HG02623 (cell line): ENCODE measurements at regions not wholly inside any gene's neighbourhood (a gene's known extent, or its start where the extent isn't known, plus 50 kb on each side); places are given as distances from the start of the nearest gene placed in this dataset.
"Not testable (repeated sequence)": the region's sequence is repeated elsewhere in the genome, so short reads cannot be mapped to it uniquely, and the experiment has no call there.

Experiments used
- ATAC-seq: cut with Tn5 transposase; IDR thresholded peaks from one replicate; pipeline ENCODE4 v1.9.1; 2021; ENCODE audit warnings: moderate library complexity; ENCODE audit not compliant: unreplicated experiment

DNA sequence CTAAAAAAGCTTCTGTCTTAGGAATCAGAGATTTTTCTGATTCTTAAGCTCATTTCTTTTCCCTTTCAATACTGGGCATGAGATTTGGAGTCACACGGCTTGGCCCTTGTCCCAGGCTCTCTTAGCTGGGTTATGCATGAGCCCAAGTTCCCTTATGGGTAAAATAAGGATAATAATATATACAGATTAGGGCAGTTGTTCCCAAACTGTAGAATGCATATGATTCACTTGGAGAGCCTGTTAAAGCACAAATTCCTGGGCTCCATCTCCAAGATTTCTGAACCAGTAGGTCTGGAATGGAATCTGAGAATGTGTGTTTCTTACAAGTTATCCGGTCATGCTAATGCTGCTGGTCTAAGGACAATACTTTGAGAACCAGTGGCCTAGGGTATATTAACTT is 154.0 kb downstream of the REEP3 start:
- ATAC-seq = no peak

DNA sequence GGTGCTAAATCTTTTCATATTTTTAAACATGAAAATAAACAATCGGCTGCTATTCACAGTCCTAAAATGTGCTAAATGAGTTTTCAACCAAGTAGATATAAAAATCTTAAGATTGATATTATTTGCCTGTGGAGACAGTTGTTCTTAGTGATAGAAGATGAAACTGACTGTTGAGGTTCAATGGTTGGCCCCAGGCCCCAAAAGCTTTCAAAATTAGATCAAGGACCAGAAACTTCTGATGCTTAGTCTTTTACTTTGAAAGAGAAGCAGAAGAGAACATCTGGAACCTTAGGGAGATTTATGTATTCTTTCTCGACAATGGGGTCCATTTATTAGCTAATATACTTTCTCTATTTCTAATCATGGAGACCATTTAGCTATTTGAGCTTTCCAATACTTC is 155.8 kb downstream of the REEP3 start:
- ATAC-seq = no peak

DNA sequence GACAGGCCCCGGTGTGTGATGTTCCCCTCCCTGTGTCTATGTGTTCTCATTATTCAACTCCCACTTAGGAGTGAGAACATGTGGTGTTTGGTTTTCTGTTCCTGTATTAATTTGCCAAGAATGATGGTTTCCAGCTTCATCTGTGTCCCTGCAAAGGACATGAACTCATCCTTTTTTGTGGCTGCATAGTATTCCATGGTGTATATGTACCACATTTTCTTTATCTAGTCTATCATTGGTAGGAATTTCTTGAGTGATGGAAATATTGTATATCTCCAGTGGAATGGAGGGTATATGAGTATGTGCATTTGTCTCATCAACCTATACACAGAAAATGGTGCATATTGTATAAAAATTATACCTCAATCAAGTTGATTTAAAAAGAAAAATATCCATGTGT is 159.3 kb downstream of the REEP3 start:
- not testable (repeated sequence) for ATAC-seq

DNA sequence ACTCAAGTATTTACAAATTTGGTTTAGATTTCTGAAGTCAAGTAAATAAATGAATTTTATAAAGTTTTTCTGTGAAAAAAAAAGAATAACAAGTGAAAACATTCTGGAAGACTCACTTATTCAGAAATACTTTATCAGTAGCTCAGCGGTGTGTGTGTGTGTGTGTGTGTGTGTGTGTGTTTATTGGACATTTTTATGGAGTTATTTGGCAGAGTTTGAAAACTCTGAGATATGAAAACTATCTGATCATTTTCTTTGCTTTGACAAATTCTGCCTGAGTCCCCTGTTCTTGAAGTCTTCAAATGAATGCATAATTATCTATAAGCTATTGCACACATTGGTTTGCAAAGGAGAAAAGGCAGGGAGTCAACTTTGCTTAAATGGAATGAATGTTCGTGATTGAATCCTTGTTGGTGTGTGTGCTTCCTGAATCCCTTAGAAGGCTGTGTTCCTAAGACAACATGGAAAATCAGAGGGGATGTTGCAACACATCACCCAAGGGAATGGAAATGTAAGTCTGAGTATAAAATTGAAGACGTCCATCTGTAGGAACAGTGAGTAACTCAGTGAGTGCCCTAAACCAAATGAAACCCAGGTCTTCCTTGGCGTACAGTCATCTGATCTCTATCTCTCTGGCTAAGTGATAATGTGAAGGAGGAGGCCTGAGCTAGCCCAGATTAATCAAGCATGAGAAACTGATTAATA is 160.9 kb downstream of the REEP3 start:
- no peak for ATAC-seq

DNA sequence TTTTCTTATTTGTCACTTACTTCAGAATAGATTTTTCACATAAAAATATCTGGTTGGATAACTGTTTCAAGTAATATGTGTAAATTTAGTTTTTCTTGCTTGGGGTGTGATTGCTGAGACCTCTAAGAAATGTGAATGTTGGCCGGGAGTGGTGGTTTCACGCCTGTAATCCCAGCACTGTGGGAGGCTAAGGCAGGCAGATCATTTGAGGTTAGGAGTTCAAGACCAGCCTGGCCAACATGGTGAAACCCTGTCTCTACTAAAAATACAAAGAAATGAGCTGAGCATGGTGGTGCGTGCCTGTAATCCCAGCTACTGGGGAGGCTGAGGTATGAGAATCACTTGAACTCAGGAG is 161.5 kb downstream of the REEP3 start:
- ATAC-seq = not testable (repeated sequence)

DNA sequence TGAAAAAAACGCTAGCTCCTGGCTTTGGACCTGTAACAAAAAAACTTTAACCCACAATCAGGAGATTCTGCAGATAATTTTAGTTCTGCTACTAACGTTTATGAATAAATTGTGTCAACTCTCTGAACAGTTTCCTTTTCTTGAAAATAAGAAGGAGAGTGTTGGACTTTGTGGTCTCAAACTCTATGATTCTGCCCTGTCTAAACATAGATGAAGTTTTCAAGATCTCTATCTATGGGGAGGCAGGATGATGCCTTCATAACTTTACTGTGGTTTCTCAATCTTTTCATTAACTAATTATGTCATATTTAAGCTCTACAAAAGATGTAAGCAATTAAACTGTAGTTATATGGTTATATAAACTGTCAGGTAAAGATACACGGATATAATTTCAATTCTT is 162.0 kb downstream of the REEP3 start:
- ATAC-seq = no peak

DNA sequence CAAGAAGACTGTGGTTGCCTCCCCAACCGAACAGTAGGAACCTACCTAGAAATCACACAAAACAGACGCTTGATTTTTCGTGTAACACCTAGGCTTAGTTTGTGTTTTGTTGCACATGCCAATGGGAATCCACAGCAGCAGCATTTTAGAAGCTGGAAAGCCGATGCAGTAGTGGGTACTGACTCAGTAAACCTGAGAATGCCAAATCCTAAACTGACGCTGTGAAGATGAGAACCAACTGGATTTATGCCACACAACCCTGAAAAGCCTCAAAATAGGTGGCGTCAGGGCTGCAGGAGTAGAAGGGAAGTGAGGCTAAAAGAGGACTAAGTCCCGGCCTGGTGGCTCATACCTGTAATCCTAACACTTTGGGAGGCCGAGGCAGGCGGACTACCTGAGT is 162.5 kb downstream of the REEP3 start:
- no peak for ATAC-seq

DNA sequence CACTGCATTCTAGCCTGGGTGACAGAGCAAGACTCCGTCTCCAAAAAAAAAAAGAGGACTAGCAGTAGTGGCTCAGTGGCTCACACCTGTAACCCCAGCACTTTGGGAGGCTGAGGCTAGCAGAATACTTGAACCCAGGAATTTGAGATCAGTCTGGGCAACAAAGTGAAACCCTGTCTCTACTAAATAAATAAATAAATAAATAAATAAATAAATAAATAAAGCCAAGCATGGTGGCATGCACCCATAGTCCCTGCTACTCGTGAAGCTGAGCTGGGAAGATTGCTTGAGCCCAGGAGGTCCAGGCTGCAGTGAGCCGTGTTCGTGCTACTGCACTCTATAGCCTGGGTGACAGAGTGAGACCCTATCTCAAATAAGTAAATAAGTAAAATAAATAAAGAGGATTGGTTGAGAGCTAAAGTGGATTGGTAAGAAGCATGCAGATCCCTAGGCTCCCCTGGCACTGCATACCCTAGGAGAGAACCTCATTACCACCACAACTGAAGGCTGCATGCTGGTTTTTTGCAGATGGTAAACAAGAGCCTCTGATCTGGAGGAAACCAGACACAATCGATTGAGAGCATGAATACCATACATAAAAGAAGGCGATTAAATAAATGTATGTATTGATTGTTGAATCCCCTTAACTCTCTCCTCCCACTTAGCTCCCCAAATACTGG is 163.2 kb downstream of the REEP3 start:
- no peak for ATAC-seq

DNA sequence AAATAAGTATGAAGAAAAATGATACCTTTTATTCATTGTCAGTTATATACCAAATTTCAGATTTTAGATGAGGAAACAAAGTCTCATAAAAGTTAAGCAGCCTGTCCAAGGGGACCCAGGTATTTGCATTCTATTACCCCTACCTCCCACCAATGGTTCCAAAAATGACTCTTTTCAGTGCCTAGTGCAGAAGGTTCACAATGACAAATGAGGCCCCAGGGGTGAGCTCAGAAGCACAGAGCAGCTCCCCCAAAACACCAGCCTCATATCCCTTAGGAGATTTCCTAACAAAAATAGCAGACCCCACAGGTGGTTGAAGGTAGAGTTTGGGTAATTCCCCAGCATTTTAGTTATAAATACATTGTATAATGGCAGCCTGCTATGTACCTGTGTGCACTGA is 168.6 kb downstream of the REEP3 start:
- no peak for ATAC-seq

DNA sequence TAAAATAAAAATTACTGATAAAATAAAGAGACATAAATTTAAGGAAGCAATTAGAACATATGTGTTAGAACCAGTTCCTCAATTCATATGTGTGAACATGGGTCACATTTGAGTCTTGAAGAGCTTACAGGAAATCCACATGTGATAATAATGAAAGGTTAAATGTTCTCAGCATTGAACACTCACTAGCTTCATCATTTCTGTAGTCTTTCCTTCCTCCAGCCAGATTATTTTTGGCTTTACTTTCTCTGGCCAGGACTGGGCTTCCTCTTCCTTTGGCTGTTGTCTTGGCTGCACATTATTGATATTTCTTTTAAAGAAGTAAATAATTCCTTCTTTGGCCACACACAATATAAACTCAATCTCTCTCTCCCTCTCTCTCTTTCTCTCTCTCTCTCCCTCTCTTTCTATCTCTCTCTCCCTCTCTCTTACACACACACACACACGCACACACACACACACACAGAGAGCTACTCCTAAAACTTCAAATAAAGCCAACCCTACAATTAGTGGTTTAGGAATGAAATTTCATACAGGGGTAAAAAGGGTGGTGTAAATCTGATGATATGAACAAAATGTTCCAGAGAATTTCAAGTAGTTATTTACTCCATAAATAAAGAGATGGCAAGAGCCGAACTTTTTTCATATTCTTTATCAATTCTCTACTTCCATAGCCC is 171.2 kb downstream of the REEP3 start:
- no peak for ATAC-seq

DNA sequence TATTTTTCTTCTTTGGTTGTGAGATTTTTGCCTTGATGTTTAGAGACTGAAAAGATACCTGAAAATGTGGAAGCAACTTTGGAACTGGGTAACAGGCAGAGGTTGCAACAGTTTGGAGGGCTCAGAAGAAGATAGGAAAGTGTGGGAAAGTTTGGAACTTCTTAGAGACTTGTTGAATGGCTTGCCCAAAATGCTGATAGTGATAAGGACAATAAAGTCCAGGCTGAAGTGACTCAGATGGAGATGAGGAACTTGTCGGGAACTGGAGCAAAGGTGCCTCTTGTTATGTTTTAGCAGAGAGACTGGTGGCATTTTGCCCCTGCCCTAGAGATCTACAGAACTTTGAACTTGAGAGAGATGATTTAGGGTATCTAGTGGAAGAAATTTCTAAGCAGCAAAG is 171.8 kb downstream of the REEP3 start:
- not testable (repeated sequence) for ATAC-seq

DNA sequence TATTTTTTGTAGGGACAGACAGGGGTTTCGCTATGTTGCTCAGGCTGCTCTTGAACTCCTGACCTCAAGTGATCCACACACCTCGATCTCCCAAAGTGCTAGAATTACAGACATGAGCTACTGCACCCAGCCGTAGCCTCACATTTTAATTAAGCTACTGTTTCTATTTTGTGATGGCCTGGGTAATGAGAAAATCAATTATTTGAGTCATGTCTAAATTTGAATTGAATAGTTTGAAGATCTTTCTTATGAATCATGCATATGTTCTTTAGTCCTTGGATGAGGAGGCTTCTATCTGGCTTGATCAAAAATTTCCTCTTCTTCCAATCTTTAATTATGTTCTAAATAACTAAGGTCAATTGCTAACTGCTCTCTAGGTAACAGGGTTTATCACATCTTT is 175.0 kb downstream of the REEP3 start:
- ATAC-seq = no peak

DNA sequence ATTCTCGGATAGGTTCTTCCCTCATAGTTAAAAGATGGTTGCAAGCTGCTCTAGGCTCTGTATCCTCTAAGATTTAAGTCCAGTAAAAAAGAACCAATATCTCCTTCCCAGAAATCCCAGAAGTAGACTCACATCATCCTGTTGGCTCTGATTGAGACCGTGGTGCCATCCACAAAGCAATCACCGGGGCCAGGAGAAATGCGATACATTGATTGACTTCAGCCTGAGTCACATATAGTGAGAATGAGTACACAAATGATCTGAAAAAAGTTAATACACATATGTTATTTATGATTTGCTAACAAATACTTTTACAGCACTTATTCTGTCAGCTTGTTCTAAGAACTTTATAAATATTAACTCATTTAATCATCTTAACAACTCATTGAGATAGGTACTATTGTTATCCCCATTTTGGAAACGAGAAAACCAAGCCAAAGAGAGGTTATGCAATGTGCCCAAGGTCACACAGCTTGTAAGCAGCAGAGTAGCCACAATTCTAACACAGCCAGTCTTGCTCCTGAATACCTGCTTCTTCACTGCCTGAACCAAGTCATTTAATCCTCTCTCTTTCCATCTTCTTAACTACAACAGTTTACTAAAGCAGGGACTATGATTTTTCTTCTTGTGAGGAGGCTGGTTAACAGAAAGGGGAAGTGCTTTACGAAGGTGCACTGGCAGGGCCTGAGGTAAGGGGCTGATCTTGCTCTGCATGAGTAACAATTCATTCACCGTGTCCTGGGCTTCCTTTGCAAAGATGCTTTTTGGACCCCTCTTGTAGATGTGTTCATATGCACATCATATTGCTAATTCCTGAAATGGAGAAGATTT is 177.0 kb downstream of the REEP3 start:
- ATAC-seq = peak; percentile 58

DNA sequence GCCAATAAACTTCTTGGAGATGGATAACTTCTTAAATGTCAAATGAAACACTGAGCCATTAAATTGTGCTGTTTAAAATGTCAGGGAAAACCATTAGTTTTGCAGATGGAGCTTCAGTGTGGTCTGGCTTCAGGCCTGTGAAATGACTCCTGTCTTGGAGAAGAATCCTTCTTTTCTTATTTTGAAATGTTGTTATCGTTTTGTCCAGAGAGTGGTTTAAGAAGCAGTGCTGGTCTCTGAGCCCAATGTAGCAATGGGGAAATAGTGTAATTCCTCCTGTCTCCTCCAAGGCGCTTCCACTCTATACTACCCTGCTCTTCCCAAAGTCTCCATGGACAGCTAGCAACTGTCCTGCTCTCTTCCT is 177.6 kb downstream of the REEP3 start:
- ATAC-seq = no peak

DNA sequence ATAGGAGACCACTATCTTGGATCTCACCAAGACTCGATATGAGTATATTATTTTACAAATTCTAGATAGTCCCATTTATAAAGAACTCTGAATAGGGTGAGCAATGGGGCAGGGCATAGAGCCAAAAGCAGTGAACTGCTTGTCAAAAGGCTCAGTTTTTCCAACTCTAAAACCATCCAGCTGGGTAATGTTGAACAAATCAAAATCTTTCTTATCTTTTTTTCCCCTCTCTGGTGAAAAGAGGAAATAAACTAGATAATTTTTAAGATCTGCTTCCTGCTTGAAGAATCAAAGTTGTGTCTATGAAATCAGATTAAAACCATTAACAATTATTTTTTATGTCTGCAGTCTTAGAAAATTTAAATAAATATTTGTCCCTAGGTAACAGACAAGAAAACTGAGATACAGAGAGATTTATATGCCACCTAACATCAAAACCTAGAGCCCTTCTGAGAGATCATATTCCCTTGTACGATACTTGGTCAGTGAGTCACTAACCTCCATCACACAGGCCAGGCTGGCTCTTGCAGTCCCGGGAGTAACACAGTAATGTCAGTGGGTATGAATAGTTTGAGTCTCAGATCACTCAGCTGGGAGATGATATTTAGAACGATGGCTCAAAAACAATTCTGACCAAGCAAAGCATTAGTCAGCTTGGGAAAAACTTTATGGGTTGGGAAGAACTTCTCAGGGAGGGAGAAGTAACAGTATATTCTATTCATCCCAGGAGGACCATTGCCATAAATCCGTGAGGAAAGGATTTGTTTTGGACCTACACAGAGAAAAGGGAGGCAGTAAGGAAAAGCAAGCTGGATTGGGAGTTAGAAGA is 178.8 kb downstream of the REEP3 start:
- no peak for ATAC-seq

DNA sequence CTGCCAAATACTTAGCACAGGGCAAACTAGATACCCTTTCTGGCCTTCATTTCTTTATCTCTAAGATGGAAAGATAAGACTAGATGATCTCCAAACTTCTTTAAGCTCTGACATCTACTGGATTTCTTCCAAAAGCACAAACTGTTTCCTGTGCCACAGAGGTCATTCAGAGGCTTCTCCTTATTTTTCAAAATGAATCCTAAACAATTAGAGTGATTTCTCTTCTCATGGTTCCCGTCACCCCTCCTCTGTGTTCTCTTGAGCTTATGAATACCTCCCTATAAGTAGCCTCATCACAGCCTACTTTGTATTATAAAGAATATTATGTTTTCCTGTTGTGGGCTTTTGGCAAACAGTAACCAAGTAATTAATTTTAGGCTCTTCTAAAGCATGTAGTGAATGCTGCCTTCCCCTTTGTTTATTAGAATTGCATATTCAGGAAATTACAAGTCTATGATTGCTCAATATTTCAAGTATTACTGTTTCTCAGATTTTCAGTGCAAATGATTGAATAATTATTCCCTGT is 179.5 kb downstream of the REEP3 start:
- no peak for ATAC-seq

DNA sequence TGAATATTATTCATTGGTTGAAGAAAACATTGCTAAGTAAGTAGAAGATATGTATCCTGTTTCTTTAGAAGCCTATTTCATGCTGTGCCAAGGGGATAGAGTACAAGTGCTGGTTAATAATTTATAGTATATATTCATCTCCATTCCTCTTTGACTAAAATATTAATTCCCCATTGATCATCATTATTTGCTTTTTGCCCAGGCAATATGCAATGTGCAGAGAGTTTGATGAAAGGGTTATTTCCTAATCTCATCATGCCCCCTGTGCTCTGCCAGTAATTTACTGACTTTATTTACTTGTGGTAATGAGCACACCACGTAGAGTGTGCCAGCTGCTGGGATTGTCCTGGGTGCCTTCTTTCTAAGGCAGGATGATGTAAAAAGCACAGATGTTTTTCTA is 180.9 kb downstream of the REEP3 start:
- ATAC-seq = no peak

DNA sequence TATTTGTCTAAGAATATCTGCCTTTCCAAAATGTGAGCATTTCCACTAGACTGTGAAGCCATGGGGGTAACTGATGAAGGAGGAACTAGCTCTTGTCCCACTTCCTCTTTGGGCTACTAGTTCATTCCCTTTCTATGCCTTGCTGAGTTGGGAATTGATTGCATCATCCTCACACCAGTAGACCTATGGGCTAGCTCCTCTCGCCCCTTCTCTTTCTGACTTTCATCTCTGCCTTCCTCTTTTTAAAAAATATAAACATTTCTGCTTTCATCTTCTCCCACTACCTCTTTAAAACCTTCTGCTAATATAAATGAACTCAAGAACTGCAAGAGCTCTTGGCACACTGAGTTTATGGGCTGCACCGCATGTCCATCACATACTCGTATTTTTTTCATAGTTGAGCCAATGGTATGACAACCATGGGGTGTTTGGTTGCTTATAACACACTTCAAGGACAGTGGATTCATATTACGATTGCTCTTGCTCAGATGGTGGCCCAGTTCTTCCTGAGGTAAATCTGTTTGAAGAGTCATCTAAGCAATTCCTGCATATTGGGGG is 182.0 kb downstream of the REEP3 start:
- ATAC-seq = no peak

DNA sequence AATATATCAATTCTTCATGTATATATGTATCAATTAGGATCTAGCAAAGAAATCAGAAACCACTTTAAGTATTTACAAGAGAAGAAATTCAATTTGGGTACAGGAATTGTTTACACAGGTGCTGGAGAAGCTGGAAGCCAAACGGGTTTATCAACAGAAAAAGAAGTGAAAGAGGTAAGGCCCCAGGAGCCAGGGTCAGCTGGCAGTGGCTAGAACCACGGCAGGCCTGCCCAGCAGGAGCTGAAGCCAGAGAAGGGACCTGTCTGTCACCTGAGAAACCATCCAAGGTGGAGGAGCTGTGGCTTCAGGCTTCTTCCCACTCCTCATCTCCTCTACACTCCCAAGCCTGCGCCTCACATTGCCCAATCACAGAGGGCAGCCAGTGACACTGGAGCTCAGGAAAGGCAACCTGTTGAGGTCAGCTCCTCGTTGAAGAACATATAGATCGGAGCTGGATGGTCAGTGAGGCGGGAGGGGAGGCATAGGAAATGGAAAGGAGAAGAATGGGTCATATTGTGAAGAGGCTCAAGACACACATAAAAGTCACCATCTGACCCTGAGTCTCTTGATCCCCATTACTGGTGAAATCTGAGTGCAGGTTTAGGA is 182.6 kb downstream of the REEP3 start:
- ATAC-seq = no peak
